Loucy (cell line): ENCODE measurements at regions not wholly inside any gene's neighbourhood (a gene's known extent, or its start where the extent isn't known, plus 50 kb on each side); places are given as distances from the start of the nearest gene placed in this dataset.

ENCODE experiments used
- H2AFZ ChIP-seq: fragments of 200-600 bp; sonication (generic); 2 replicates; pipeline ENCODE4 v1.6.0; 2016; ENCODE audit warnings: antibody characterized with exemption, mild to moderate bottlenecking, low read length, moderate library complexity
- H3F3A ChIP-seq: fragments of 200-600 bp; 2 replicates; pipeline ENCODE4 v1.6.0; 2016; ENCODE audit warnings: antibody characterized with exemption, low read depth, mild to moderate bottlenecking
- H3K27me3 ChIP-seq: fragments of 200-600 bp; sonication (generic); 2 replicates; pipeline ENCODE4 v1.6.1; 2014; ENCODE audit warnings: low read length, mild to moderate bottlenecking; ENCODE audit not compliant: insufficient read depth, poor library complexity, severe bottlenecking
- H3K36me3 ChIP-seq: fragments of 200-600 bp; sonication (generic); 2 replicates; pipeline ENCODE4 v1.6.1; 2016; ENCODE audit warnings: low read length; ENCODE audit not compliant: insufficient read depth
- H3K4me1 ChIP-seq: fragments of 200-600 bp; sonication (generic); 2 replicates; pipeline ENCODE4 v1.5.1; 2014; ENCODE audit warnings: low read length, mild to moderate bottlenecking; ENCODE audit not compliant: insufficient read depth, poor library complexity, severe bottlenecking
- H3K4me2 ChIP-seq: fragments of 200-600 bp; sonication (generic); 2 replicates; pipeline ENCODE4 v1.6.0; 2014; ENCODE audit warnings: antibody characterized with exemption, low read length, low read depth, mild to moderate bottlenecking; ENCODE audit not compliant: poor library complexity, severe bottlenecking
- H3K4me3 ChIP-seq: fragments of 200-600 bp; sonication (generic); 2 replicates; pipeline ENCODE4 v1.5.1; 2014; ENCODE audit warnings: low read length, mild to moderate bottlenecking, mixed read lengths; ENCODE audit not compliant: poor library complexity, severe bottlenecking
- H3K79me2 ChIP-seq: fragments of 200-600 bp; sonication (generic); 2 replicates; pipeline ENCODE4 v1.6.1; 2014; ENCODE audit warnings: low read length; ENCODE audit not compliant: insufficient read depth
- H3K9ac ChIP-seq: fragments of 200-600 bp; sonication (generic); 2 replicates; pipeline ENCODE4 v1.6.0; 2014; ENCODE audit warnings: mild to moderate bottlenecking, low read depth, low read length, moderate library complexity; ENCODE audit not compliant: poor library complexity, severe bottlenecking
- H3K9me2 ChIP-seq: fragments of 200-600 bp; sonication (generic); replicated peaks from 2 replicates; pipeline ENCODE4 v1.6.1; 2016; ENCODE audit warnings: low read depth, low read length, mixed read lengths
- H3K9me3 ChIP-seq: fragments of 200-600 bp; sonication (generic); 2 replicates; pipeline ENCODE4 v1.6.1; 2014; ENCODE audit warnings: mild to moderate bottlenecking, antibody characterized with exemption, low read length, low read depth; ENCODE audit not compliant: insufficient read depth
- H4K20me1 ChIP-seq: fragments of 200-600 bp; sonication (generic); 2 replicates; pipeline ENCODE4 v1.6.0; 2014; ENCODE audit warnings: antibody characterized with exemption, low read length, mild to moderate bottlenecking; ENCODE audit not compliant: insufficient read depth, poor library complexity, severe bottlenecking
- CTCF ChIP-seq: fragments of 200-600 bp; sonication (generic); conservative IDR thresholded peaks from 2 replicates; pipeline ENCODE4 v1.5.1; 2014; ENCODE audit warnings: mild to moderate bottlenecking, antibody characterized with exemption, low read length
- EZH2phosphoT487 ChIP-seq: fragments of 200-600 bp; IDR thresholded peaks from 2 replicates; pipeline ENCODE4 v1.6.1; 2018; ENCODE audit warnings: antibody characterized with exemption, mild to moderate bottlenecking, moderate library complexity, borderline replicate concordance

GRCh38 chr12:5259523-5259922, 172.4 kb upstream of the NTF3 start:
- H3F3A ChIP-seq, result no peaks in the 10 kb centered on the region
- no peaks in the 10 kb centered on the region for H4K20me1 ChIP-seq
- no peak overlapping the region for H3K4me3 ChIP-seq
- H3K36me3 ChIP-seq, result no peaks in the 10 kb centered on the region
- no peaks in the 10 kb centered on the region for H3K9me2 ChIP-seq
- peaks cover 6% of the 10 kb centered on the region for H3K27me3 ChIP-seq
- H3K9ac ChIP-seq, result no peak overlapping the region
- H3K4me2 ChIP-seq, result no peak overlapping the region
- H3K4me1 ChIP-seq, result no peaks in the 10 kb centered on the region
- H2AFZ ChIP-seq, result no peak overlapping the region
- no peaks in the 10 kb centered on the region for H3K9me3 ChIP-seq
- TF ChIP-seq EZH2phosphoT487 (no peak), CTCF (no peak)
- no peaks in the 10 kb centered on the region for H3K79me2 ChIP-seq

- H3K4me3 ChIP-seq, result no peak overlapping the region
These were observed 171.8 kb upstream of the NTF3 start for GRCh38 chr12:5260086-5260485.

DNA sequence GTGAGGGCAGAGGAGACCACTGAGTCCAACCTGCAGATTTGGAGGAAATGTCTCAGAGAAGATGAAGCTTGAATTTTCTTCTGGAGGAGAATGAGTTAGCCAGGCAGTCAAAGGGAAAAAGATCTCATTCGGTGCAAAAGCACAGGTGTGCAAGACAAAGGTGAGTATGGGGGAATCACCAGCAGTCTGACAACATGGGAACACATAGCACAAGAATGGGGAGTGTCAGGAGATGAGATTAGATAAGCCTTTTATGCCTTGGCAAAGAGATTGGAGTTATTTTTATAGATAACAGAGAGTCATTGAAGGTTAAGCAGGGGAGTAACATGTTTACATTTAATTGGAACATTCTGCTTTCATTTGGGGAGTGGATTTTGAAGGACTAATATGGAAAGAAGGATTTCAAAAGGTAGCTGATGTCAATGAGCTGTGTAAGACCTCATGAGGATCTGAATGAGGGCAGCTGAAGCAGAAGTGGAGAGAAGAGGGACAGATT, 171.3 kb upstream of the NTF3 start:
- Histone ChIP-seq H3F3A (no peaks in the 10 kb centered on the region), H3K36me3 (no peaks in the 10 kb centered on the region), H3K9me3 (no peaks in the 10 kb centered on the region), H3K9me2 (no peaks in the 10 kb centered on the region), H3K4me3 (no peak overlapping the region), H3K27me3 (peaks cover 6% of the 10 kb centered on the region), H2AFZ (no peak overlapping the region), H3K4me1 (no peaks in the 10 kb centered on the region), H3K79me2 (no peaks in the 10 kb centered on the region), H3K4me2 (no peak overlapping the region), H3K9ac (no peak overlapping the region), H4K20me1 (no peaks in the 10 kb centered on the region)
- TF ChIP-seq CTCF, result no peak
- no peak for TF ChIP-seq EZH2phosphoT487

More at GRCh38 chr12:5260086-5260485, 171.8 kb upstream of the NTF3 start:
- Histone ChIP-seq H3K4me2 (no peak overlapping the region), H3K27me3 (peaks cover 6% of the 10 kb centered on the region), H3K9me3 (no peaks in the 10 kb centered on the region), H3K9ac (no peak overlapping the region), H4K20me1 (no peaks in the 10 kb centered on the region), H3K9me2 (no peaks in the 10 kb centered on the region), H3K4me1 (no peaks in the 10 kb centered on the region), H3F3A (no peaks in the 10 kb centered on the region), H3K36me3 (no peaks in the 10 kb centered on the region), H3K79me2 (no peaks in the 10 kb centered on the region), H2AFZ (no peak overlapping the region)
- no peak for TF ChIP-seq EZH2phosphoT487
- TF ChIP-seq CTCF, result no peak
